Ovary (tissue), 7 donors: ENCODE measurements at regions not wholly inside any gene's neighbourhood (a gene's known extent, or its start where the extent isn't known, plus 50 kb on each side); places are given as distances from the start of the nearest gene placed in this dataset.

Experiments used
- DNase-seq, 5 donors: peaks; one replicate each; pipeline ENCODE4 v3.0.0-alpha.2; 2019 to 2020
- H3K27ac ChIP-seq, 2 donors: fragments of 200-600 bp; one replicate each; pipeline versions ENCODE4 v1.5.1 to v1.8.0; 2019 to 2022
- H3K27me3 ChIP-seq: fragments of 200-600 bp; one replicate; pipeline ENCODE4 v1.8.0; 2022
- H3K36me3 ChIP-seq: fragments of 200-600 bp; sonication (generic); one replicate; pipeline ENCODE4 v1.5.1; 2019
- H3K4me1 ChIP-seq: one replicate; pipeline ENCODE4 v1.8.1; 2013; ENCODE audit warnings: mild to moderate bottlenecking, moderate library complexity; ENCODE audit not compliant: insufficient read depth
- H3K4me3 ChIP-seq: fragments of 200-600 bp; sonication (generic); one replicate; pipeline ENCODE4 v1.5.1; 2017
- H3K9me3 ChIP-seq, 2 donors: fragments of 200-600 bp in 1 of 2; sonication (generic) in 1 of 2; one replicate each; pipeline versions ENCODE4 v1.5.1 to v1.8.1; 2013 to 2019; ENCODE audit warnings: mild to moderate bottlenecking in 1 of 2, moderate library complexity in 1 of 2
- CTCF ChIP-seq, 3 donors: fragments of 450-650 bp in 2 of 3; fragments of 200-600 bp in 1 of 3; IDR thresholded peaks; one replicate each; pipeline versions ENCODE4 v1.5.1 to v1.8.0; 2016 to 2022; ENCODE audit warnings: antibody characterized with exemption in 3 of 3, mild to moderate bottlenecking in 1 of 3
- EP300 ChIP-seq: sonication (generic); formaldehyde crosslinking; IDR thresholded peaks from one replicate; pipeline ENCODE4 v1.6.1; 2017; ENCODE audit warnings: antibody characterized with exemption
- POLR2A ChIP-seq: fragments of 450-650 bp; IDR thresholded peaks from one replicate; pipeline ENCODE4 v1.6.1; 2017; ENCODE audit warnings: antibody characterized with exemption, mild to moderate bottlenecking, moderate library complexity
- WGBS, 3 donors: extraction: QIAGEN DNeasy Blood & Tissue Kit in 1 of 3; methylation state at CpG; one replicate each; pipeline versions ENCODE4 v1.1.5 to v1.1.7; 2013 to 2017; 5-methylcytosine and 5-hydroxymethylcytosine counted together
- intact Hi-C, 4 donors: fragments of 100-400 bp; cut with DNase I; formaldehyde crosslinking; loops; one replicate each; pipeline versions ENCODE4 v1.11.0 to v1.15.1; 2022 to 2023
- donor health status: DM: no; HTN: no; CAD: no; lungs with moderate emphysema.
- donor health status: DM: no; HTN: no; CAD: no.
- donor health status: Bipolar disorder and iron deficiency.
- donor health status: DM: no; HTN: no; CAD: no.
- donor health status: DM: yes; HTN: yes; CAD: no.

GRCh38 chr6:4545893-4546292, 230.3 kb upstream of the CDYL start:
- intact Hi-C loops = loop anchor here in 1 of 4 donors (1.0 kb wide), 1 partner anchor 17 kb away; no protein-coding TSS in a partner anchor
- no peak overlapping the region for H3K4me3 ChIP-seq
- 44 to 69% (median 58%) methylated on average over 4 of the region's 4 CpGs for WGBS, 3 donors
- H3K27me3 ChIP-seq = no peaks in the 10 kb centered on the region
- H3K36me3 ChIP-seq = no peaks in the 10 kb centered on the region
- H3K9me3 ChIP-seq = no peaks in the 10 kb centered on the region
- no peak for TF ChIP-seq EP300
- TF ChIP-seq POLR2A = no peak
- TF ChIP-seq CTCF (IDR thresholded peaks at IDR 0.05) = no peak
- no peak overlapping the region for H3K27ac ChIP-seq
- H3K4me1 ChIP-seq = no peaks in the 10 kb centered on the region
- DNase-seq = no peak

DNA sequence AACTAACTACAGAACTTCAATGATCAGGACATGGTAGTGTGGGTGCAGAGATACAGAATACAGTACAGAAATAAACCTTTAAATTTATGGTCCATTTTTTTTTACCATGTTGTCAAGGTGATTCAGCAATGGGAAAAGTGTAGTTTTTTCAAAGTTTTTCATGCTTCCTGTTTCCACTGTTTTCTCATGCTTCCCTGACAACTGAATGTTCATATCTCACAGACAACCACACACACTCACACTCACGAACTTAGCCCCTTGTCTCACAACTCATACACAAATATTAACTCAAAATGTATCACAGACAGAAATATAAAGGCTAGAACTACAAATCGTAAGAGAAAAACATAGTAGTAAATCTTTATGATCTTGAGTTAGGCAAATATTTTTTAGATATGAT, 232.6 kb upstream of the CDYL start:
- WGBS, 3 donors = 47 to 53% (median 50%) methylated on average over 2 of the region's 2 CpGs
- Histone ChIP-seq H3K4me1 (no peaks in the 10 kb centered on the region), H3K9me3 (no peaks in the 10 kb centered on the region), H3K4me3 (no peak overlapping the region), H3K27me3 (no peaks in the 10 kb centered on the region), H3K27ac (no peak overlapping the region), H3K36me3 (no peaks in the 10 kb centered on the region)
- no peak for DNase-seq
- TF ChIP-seq EP300 = no peak
- no peak for TF ChIP-seq CTCF (IDR thresholded peaks at IDR 0.05)
- no peak for TF ChIP-seq POLR2A
- intact Hi-C loops = no loop called here

GRCh38 chr6:4533576-4533975, 242.6 kb upstream of the CDYL start:
- intact Hi-C loops = no loop called here
- H3K27me3 ChIP-seq = no peaks in the 10 kb centered on the region

GRCh38 chr6:4531406-4531805, 244.8 kb upstream of the CDYL start:
- H3K9me3 ChIP-seq = no peaks in the 10 kb centered on the region
- H3K36me3 ChIP-seq = no peaks in the 10 kb centered on the region
- intact Hi-C loops = no loop called here
- H3K27me3 ChIP-seq = no peaks in the 10 kb centered on the region
- TF ChIP-seq EP300 = no peak
- no peak for TF ChIP-seq CTCF (IDR thresholded peaks at IDR 0.05)
- TF ChIP-seq POLR2A = no peak
- H3K4me1 ChIP-seq = no peaks in the 10 kb centered on the region
- DNase-seq = no peak
- WGBS, 3 donors = 57 to 77% (median 70%) methylated on average over 1 of the region's 1 CpG
- H3K27ac ChIP-seq = no peak overlapping the region
- H3K4me3 ChIP-seq = no peak overlapping the region

More at GRCh38 chr6:4533576-4533975, 242.6 kb upstream of the CDYL start:
- no peak overlapping the region for H3K27ac ChIP-seq
- TF ChIP-seq CTCF (IDR thresholded peaks at IDR 0.05) = no peak
- TF ChIP-seq POLR2A = no peak
- no peak for TF ChIP-seq EP300
- no peaks in the 10 kb centered on the region for H3K4me1 ChIP-seq
- 80 to 93% (median 81%) methylated on average over 1 of the region's 1 CpG for WGBS, 3 donors
- H3K36me3 ChIP-seq = no peaks in the 10 kb centered on the region
- no peak overlapping the region for H3K4me3 ChIP-seq
- H3K9me3 ChIP-seq = no peaks in the 10 kb centered on the region
- no peak for DNase-seq

- no peaks in the 10 kb centered on the region for H3K27me3 ChIP-seq
- no peaks in the 10 kb centered on the region for H3K9me3 ChIP-seq
- 72 to 78% (median 77%) methylated on average over 7 of the region's 7 CpGs for WGBS, 3 donors
- H3K4me1 ChIP-seq = no peaks in the 10 kb centered on the region
- TF ChIP-seq POLR2A = no peak
- no peak for TF ChIP-seq CTCF (IDR thresholded peaks at IDR 0.05)
- TF ChIP-seq EP300 = no peak
- no peak overlapping the region for H3K27ac ChIP-seq
- intact Hi-C loops = no loop called here
- no peak overlapping the region for H3K4me3 ChIP-seq
- no peak for DNase-seq
- H3K36me3 ChIP-seq = no peaks in the 10 kb centered on the region
Measured at GRCh38 chr6:4522453-4522852, 253.8 kb upstream of the CDYL start.
